HG03565 (cell line): ENCODE measurements at regions not wholly inside any gene's neighbourhood (a gene's known extent, or its start where the extent isn't known, plus 50 kb on each side); places are given as distances from the start of the nearest gene placed in this dataset.
"Not testable (repeated sequence)": the region's sequence is repeated elsewhere in the genome, so short reads cannot be mapped to it uniquely, and the experiment has no call there.

Experiments
- ATAC-seq: cut with Tn5 transposase; IDR thresholded peaks from one replicate; pipeline ENCODE4 v1.9.1; 2021; ENCODE audit warnings: mild to moderate bottlenecking, moderate library complexity; ENCODE audit not compliant: unreplicated experiment

DNA sequence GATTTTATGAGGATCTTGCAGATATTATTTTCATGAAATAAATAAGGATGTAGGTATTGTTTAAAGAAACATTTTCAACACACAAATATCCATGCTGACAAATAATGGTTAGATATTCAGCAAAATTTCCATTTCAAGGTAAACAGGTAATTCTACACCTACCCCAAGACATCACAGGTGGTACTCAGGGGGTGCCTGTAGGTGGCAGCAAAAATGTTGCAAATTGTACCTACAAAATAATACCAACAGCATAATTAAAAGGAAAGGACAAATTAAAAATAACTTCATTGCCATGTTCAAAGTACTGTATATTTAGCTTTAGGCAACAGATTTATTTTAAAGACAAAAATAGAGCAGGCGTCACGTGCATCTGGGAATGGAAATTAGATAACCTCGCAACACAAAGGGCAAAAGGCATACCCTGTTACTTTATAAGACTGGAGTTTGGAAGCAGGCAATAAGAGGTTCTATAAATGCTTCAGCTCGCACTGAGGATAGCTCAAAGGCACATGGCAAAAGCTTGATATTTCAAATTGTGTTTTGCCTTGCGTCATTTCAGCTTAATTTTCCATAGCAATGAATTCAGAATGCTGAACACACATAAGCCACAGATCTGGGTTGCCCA is 630.5 kb downstream of the TDRD15 start:
- no peak for ATAC-seq

DNA sequence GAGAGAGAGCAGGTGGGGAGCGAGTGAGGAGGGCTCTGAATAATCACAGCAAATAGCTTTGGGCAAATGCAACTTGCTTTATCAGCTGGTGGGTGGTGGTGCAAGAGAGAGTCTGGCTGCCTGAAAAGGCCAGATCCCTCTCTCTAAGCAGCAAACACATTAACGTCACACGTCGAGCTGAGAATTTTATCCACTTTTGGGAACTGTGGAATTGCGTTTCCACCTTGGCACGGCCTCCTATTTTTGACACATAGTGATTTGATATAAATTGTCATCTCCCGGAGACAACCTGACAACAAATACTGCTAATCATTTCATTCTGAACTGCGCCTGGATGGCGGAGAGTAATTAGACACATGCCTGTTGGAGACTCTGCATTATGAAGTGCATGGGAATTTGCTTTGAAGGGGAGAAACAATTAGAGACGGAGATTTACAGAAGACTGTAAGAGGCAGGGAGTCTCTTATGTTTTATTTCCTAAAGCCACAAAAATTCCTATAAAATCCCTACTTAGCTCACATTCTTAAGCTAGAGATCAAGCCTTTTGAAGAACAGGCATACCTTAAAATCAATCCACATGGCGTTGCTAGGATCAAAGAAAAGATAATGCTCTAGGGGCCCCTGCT is 634.1 kb downstream of the TDRD15 start:
- no peak for ATAC-seq

DNA sequence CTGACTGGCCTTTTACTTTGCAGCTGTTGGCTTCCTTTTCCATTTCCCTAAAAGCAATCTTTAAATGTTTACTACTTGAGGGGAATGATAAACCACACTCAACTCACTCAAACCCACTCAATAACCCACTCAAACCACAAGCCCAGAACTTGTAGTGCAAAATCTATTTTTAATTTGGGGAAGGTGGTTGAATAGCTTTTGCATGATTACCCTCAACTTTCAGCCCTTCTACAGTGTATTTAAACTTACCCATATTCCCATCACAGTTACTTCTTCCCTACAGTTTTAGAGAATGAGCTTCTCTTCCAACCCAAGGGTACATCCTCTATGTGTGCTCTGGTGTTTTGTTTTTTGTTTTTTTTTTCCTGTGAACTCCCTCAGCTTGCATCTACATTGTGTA is 636.1 kb downstream of the TDRD15 start:
- ATAC-seq = no peak

DNA sequence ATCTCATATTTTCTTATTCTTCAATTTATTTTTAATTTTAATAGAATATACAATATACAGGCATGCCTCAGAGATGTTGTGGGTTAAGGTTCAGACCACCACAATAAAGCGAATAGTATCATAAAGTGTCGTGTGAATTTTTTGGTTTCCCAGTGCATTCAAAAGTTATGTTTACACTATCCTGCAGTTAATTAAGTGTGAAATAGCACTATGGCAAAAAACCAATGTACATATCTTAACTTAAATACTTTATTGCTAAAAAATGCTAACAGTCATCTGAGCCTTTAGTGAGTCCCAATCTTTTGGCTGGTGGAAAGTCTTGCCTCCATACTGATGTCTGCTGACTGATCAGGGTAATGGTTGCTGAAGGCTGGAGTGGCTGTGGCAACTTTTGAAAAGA is 637.6 kb downstream of the TDRD15 start:
- no peak for ATAC-seq

DNA sequence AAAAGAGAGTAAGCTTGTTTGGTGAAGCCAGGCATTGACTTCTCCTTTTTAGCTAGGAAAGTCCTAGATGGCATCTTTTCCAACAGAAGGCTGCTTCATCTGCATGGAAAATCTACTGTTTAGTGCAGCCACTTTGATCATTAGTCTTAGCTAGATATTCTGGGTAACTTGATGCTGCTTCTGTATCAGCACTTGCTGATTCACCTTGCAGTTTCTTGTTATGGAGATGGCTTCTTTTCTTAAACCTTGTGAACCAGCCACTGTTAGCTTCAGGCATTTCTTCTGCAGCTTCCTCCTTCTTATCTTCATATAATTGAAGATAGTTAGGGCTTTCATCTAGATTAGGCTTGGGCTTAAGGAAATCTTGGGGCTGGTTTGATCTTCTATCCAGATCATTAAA is 639.7 kb downstream of the TDRD15 start:
- ATAC-seq = no peak

DNA sequence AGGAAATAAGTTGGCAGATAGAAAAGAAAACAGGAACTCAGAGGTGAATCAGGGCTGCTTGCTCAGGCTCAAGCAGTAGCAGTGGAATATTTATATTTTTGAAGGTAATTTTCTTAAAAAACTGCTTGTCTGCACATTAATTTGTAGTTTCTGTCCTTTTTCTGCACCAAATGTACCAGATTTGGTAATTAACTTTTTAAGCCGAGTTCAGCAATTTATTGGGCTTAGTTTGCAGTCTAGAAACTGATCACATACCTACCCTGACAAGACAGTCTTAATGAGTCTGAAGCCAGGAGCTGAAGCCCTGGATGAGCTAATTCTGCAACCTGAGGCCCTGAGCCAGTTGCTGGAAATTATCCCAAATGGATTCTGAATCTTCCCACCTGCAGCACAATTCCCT is 647.0 kb downstream of the TDRD15 start:
- no peak for ATAC-seq

DNA sequence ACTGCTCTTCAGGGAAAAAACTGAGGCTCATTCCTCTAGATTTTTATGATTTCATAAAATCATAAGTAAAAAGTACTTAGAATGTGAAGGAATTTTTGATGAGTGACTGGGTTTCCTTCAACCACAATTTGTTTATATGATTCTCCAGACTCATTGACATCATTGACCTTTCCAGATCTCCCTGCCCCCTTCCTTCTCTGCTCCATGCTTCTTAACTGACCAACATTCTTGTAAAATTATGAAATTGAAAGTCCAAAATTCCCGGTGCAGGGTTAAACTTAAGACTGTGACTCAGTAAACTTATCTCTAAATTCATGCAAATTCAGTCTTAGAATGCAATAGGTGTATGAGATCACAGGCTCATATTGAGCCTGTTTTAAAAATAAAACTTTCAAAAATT is 648.9 kb downstream of the TDRD15 start:
- no peak for ATAC-seq

DNA sequence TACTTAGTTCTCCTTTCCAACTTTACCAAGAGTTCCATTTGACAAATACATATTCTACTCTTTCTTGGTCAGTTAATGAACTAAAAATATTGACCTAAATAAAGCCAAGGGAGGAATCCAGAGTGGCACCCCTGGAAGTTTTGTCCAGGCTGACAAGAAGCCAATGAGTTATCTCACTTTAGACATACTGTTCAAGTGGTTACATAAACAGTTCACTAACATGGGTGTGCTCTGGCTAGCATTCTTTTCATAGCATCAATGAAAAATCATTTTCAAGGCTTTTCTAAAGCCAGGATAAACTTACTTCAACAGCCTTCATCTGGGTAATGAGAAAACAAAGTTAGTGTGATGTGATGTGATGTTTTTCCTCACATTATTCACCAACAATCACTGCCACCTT is 649.4 kb downstream of the TDRD15 start:
- no peak for ATAC-seq

DNA sequence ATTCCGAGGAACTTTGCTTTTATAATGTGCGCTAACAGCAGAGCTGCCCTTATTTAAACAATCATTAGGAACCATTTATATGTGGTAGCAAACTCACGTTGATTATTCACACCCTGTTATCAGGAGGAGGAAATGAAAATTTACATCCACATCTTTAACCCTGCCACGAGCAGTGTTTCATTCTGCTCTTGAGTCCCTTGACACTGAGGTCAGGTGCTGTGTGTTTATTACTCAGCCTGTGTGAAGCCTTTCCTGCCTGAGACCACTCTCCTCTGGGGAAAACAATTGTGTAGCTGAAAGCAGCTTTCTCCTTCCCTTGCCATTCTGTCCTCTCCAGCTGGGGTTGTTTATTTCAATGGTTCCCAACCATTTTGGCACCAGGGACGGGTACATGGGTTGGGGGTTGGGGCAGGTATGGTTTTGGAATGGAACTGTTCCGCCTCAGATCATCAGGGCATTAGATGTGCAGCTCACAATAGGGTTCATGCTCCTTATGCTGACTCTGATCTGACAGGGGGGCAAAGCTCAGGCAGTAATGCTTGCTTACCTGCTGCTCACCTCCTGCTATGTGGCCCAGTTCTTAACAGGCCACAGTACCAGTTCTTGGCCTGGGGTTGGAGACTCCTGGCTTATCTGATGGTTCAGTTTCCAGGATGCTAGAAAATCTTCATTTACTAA is 651.1 kb downstream of the TDRD15 start:
- ATAC-seq = no peak

DNA sequence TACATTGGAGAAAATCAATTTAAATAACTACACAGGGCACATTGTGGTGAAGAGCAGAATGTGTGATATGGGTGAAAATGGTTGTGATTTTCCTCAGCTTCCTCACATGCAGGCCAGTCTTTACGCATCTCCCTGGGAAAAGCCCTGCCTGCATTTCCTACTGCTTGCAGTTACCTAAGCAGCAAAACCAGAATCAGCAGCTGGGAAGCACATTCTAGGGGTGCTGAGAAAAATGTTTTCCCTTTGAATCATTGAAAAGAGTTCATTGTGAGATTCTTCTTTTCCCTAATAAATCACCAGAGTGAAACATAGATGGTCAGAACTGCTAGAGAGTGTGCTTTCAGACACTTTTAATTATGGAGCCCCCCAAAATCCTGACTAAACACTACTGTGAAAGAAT is 656.0 kb downstream of the TDRD15 start:
- ATAC-seq = no peak

DNA sequence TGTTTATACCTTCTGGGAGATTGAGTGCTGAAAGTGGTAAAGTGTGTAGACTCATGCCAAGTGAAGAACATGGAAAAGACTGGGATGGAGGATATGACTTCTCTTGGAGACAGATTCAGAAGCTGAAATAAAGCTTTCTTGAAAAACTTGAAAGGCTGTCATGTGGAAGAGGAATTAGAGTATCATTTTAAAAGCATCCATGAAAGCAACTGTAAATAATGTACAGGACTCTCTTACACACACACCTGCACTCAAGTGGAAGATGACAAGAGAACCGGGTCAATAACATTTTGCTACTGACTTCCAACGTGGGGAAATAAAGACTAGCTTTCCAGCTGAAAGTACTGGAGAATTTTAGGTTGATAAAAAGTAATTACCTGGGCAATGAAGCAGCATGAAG is 658.2 kb downstream of the TDRD15 start:
- no peak for ATAC-seq

DNA sequence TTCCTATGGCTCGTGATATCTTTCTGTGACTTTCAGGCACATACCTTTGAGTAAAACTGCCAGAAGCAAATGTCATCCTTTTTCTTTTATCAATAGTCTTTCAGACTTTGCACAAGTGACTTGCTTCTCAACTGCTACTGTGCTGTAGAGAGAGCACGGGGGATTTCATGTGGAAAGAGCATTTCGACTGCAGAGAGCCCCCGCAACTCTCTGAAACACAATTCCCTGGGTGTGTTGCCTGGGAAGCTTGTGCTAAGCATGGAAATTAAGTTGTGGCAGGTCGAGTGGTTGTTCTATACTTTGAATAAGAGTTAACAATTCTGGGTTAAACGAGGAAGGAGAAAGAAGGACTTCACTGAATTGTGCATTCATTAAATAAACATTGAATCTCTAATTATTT is 659.1 kb downstream of the TDRD15 start:
- no peak for ATAC-seq

DNA sequence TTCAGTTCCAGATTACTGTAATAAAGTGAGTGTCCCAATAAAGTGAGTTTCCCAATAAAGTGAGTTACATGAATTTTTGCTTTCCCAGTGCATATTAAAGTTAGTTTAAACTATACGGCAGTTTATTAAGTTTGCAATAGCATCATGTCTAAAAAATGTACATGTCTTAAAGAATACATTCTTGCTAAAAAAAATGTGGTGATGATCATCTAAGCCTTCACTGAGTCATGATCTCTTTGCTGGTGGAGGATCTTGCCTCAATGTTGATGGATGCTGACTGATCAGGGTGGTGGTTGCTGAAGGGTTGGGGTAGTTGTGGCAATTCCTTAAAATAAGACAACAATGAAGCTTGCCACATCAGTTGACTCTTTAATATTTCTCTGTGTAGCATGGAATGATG is 664.2 kb downstream of the TDRD15 start:
- no peak for ATAC-seq

DNA sequence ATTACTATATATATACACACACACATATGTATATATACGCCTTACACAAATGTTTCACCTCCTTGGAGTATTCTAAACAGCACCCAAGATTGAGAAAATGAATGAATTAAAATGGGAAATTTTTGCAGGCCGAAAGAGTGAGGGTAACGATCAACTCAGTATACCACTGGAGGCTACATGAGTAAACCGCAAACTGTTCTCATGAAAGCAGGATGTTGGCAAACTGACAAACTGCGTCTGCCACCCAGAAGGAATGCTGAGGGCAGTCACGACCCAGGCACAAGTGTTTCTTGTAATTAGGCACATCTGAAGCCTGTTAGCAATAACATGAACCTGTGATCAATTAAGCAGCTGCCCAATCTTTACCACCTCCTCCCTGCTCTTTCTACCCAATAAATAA is 666.5 kb downstream of the TDRD15 start:
- not testable (repeated sequence) for ATAC-seq

DNA sequence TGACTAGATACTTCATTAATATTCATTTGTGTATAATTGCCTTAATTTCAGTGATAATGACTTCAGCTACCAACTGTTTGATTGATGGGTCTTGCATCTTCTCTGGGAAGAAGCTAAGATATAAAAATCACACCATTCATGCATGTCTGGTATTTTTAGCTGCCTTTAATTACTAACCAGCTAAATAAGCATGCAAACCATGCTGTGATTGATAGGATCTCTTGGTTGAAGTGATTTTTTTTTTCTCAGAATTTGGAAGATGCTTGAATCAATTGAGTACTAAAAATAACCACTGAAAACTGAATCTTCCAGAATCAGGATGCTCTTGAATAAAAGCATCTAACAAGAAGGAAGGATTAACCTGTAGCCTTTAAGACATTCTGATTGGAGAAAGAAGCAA is 668.8 kb downstream of the TDRD15 start:
- no peak for ATAC-seq

DNA sequence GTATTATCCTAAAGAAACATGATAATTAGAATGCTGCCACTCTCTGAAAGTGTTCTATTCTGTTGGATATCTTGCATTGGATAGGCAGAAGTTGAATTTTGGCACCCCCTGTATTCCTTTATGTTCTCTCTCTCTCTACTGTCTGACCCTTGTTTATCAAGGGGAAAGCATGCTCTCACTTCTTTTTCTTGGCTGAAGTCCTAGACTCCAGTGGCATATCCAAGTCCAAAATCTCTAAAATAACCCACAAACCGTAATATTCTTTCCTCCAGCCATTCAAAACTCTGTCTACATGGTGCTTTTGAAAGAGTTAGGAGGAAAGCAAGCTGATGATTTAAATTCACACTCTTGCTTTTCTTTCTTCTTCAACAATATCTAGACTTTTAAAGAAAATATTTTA is 669.7 kb downstream of the TDRD15 start:
- no peak for ATAC-seq

DNA sequence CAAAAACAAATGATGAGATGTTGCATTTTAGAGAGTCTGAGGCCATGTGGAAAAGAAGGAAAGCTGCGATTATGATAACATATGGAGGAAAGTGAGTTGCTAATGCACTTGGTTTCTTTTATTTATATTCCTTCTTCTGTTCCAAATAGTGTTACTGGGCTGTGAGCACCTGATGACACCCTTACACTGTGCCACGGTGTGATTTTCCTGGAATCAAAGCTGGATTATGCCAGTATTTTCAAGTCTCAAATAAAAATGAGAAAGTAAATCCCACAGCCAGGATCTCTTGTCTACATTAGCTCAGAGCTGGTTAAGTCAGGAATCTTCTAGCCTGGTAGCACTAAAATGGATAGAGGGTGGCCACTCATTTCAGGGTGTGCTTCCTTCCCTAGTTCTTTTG is 670.8 kb downstream of the TDRD15 start:
- no peak for ATAC-seq

DNA sequence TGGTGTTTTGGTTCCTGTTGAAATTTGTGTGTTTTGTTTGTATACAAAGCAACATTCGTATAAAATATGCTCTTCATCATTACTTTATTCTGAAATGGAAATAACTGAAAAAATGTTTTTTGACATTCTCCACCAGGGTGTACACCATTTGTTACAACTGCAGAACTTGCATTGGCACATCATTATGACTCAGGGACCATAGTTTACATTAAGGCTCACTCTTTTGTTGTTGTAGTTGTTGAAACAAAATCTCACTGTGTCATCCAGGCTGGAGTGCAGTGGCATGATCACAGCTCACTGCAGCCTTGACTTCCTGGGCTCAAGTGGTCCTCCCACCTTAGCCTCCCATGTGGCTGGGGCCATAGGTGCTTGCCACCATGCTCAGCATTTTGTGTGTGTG is 676.6 kb downstream of the TDRD15 start:
- ATAC-seq = no peak

DNA sequence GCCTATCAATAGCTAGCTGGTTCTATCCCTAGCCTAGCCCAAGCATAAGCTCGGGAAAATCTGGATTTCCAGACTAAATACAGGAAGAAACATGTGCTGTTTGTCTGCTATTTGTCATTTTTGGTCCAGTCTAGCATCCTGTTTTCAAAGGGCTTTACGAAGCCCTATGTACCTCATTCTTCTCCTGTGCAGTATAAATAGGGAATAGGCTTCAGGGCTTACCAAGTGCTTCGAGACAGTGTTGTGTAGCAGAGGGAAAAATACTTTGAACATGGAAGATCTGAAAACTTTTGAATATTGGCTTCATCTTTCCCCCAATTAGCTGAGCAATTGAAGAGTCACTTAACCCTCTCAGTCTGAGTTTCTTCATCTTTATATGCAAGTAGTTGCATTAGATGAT is 679.8 kb downstream of the TDRD15 start:
- no peak for ATAC-seq

DNA sequence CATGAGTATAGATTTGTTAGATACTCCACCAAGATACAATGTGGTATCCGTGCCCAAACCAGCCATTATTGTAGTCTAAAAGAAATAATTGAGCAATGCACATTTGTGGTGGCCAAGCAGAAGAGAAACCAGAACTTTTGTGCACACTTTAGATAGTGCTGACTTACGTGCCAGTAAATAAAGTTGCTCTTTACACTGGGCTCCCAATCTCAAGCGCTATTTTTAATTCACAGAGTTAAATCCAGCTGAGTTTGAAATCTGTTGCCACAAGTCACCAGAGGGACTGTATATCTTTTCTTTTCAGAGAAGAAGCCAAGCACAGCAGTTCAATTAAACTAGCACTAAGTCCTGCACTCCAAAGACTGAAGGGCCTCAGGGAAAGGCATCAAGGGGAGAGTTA is 680.4 kb downstream of the TDRD15 start:
- no peak for ATAC-seq

DNA sequence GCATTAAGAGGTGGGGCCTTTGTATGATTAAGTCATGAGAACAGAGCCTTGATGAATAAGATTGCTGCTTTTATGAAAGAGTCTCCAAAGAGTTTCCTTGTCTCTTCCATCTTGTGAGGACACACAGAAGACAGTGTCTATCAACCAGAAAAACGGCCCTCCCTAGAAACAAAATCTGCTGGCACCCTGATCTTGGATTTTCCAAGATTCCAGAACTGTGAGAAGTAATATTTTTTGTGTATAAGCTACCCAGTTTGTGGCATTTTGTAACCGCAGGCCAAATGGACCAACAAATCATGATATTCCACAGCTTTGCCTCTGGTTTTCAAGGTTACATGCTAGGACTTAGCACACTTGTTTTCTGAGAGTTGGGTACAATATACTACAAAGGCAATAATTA is 687.8 kb downstream of the TDRD15 start:
- ATAC-seq = no peak

DNA sequence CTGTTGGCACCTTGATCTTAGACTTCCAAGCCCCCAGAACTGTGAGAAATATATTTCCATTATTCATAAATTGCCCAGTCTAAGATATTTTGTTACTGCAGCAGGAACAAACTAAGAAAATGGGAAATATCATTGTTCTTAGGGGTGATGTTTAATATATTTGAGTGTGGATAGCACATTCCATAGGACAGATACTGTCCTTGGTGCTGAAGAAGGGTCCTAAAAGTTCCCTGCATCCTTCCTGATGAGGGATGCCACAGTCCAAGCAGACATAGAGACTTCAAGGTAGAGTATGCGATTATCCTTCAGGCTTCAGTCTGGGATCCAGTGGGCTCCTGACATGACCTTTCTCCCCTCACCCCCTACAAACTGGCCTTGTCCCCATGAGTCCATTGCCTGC is 689.0 kb downstream of the TDRD15 start:
- no peak for ATAC-seq
